H9 (cell line): ENCODE measurements at regions not wholly inside any gene's neighbourhood (a gene's known extent, or its start where the extent isn't known, plus 50 kb on each side); places are given as distances from the start of the nearest gene placed in this dataset.

Source experiments
- DNase-seq: peaks from one replicate; pipeline ENCODE4 v3.0.0-alpha.2; 2017
- H2AFZ ChIP-seq: one replicate; pipeline ENCODE4 v1.6.1; 2013; ENCODE audit warnings: mild to moderate bottlenecking, low read length, control low read depth, moderate library complexity
- H2AK5ac ChIP-seq: 2 replicates; pipeline ENCODE4 v1.6.1; 2013; ENCODE audit warnings: low read length, control low read depth, mixed read lengths; ENCODE audit not compliant: insufficient read length
- H2BK120ac ChIP-seq: one replicate; pipeline ENCODE4 v1.6.1; 2013; ENCODE audit warnings: low read depth, mild to moderate bottlenecking, low read length, control low read depth, inconsistent platforms; ENCODE audit not compliant: poor library complexity, severe bottlenecking
- H2BK12ac ChIP-seq: 2 replicates; pipeline ENCODE4 v1.6.1; 2013; ENCODE audit warnings: low read length, control low read depth, mixed read lengths, low read depth; ENCODE audit not compliant: insufficient read length
- H2BK15ac ChIP-seq: 2 replicates; pipeline ENCODE4 v1.6.1; 2013; ENCODE audit warnings: low read depth, low read length, control low read depth
- H2BK20ac ChIP-seq: one replicate; pipeline ENCODE4 v1.6.1; 2013; ENCODE audit warnings: low read depth, mild to moderate bottlenecking, low read length, control low read depth, inconsistent platforms; ENCODE audit not compliant: poor library complexity, severe bottlenecking
- H2BK5ac ChIP-seq: 2 replicates; pipeline ENCODE4 v1.6.1; 2013; ENCODE audit warnings: low read length, control low read depth, mixed read lengths; ENCODE audit not compliant: insufficient read length
- H3K14ac ChIP-seq: 2 replicates; pipeline ENCODE4 v1.6.1; 2013; ENCODE audit warnings: low read length, control low read depth; ENCODE audit not compliant: insufficient read depth
- H3K18ac ChIP-seq: 2 replicates; pipeline ENCODE4 v1.6.1; 2013; ENCODE audit warnings: low read depth, mild to moderate bottlenecking, mixed read lengths, low read length, control low read depth; ENCODE audit not compliant: insufficient read length
- H3K23ac ChIP-seq: 2 replicates; pipeline ENCODE4 v1.6.1; 2013; ENCODE audit warnings: low read length, control low read depth, mixed read lengths, low read depth; ENCODE audit not compliant: insufficient read length
- H3K23me2 ChIP-seq: 2 replicates; pipeline ENCODE4 v1.6.1; 2013; ENCODE audit warnings: low read depth, mild to moderate bottlenecking, mixed read lengths, low read length, control low read depth; ENCODE audit not compliant: insufficient read length, poor library complexity, severe bottlenecking
- H3K27ac ChIP-seq: 2 replicates; pipeline ENCODE4 v1.5.1; 2013; ENCODE audit warnings: low read length, control low read depth, mixed read lengths, low read depth; ENCODE audit not compliant: insufficient read length
- H3K27me3 ChIP-seq: 2 replicates; pipeline ENCODE4 v1.6.1; 2013; ENCODE audit warnings: low read length, control low read depth, inconsistent platforms; ENCODE audit not compliant: insufficient read depth
- H3K4ac ChIP-seq: 2 replicates; pipeline ENCODE4 v1.6.1; 2013; ENCODE audit warnings: low read depth, mild to moderate bottlenecking, control low read depth, inconsistent platforms, low read length, moderate library complexity
- H3K4me1 ChIP-seq: 2 replicates; pipeline ENCODE4 v1.6.1; 2013; ENCODE audit warnings: low read length, control low read depth, inconsistent platforms; ENCODE audit not compliant: insufficient read depth
- H3K4me2 ChIP-seq: 2 replicates; pipeline ENCODE4 v1.6.1; 2013; ENCODE audit warnings: low read length, control low read depth, mixed read lengths; ENCODE audit not compliant: insufficient read length, insufficient read depth
- H3K56ac ChIP-seq: 2 replicates; pipeline ENCODE4 v1.6.1; 2013; ENCODE audit warnings: low read depth, mild to moderate bottlenecking, mixed read lengths, low read length, control low read depth; ENCODE audit not compliant: insufficient read length
- H3K79me1 ChIP-seq: 2 replicates; pipeline ENCODE4 v1.6.1; 2013; ENCODE audit warnings: low read depth, mild to moderate bottlenecking, moderate library complexity, low read length, control low read depth, inconsistent platforms; ENCODE audit not compliant: insufficient read depth, poor library complexity, severe bottlenecking
- H3K79me2 ChIP-seq: 2 replicates; pipeline ENCODE4 v1.6.1; 2013; ENCODE audit warnings: low read length, control low read depth, inconsistent platforms; ENCODE audit not compliant: insufficient read depth
- H3K9ac ChIP-seq: 2 replicates; pipeline ENCODE4 v1.6.1; 2013; ENCODE audit warnings: low read length, control low read depth, mixed read lengths; ENCODE audit not compliant: insufficient read length; ENCODE audit errors: extremely low read depth
- H3K9me3 ChIP-seq: one replicate; pipeline ENCODE4 v1.6.1; 2013; ENCODE audit warnings: low read depth, low read length, inconsistent platforms; ENCODE audit not compliant: control insufficient read depth
- H3T11ph ChIP-seq: one replicate; pipeline ENCODE4 v1.6.1; 2013; ENCODE audit warnings: mild to moderate bottlenecking, low read length, control low read depth, inconsistent platforms
- H4K20me1 ChIP-seq: one replicate; pipeline ENCODE4 v1.6.1; 2013; ENCODE audit not compliant: control insufficient read depth, insufficient read length, insufficient read depth
- H4K5ac ChIP-seq: 2 replicates; pipeline ENCODE4 v1.6.1; 2013; ENCODE audit warnings: low read depth, mild to moderate bottlenecking, mixed read lengths, low read length, control low read depth; ENCODE audit not compliant: insufficient read length
- H4K8ac ChIP-seq: replicated peaks from 2 replicates; pipeline ENCODE4 v1.6.1; 2013; ENCODE audit warnings: low read length, control low read depth, mixed read lengths, low read depth; ENCODE audit not compliant: insufficient read length
- H4K91ac ChIP-seq: 2 replicates; pipeline ENCODE4 v1.6.1; 2013; ENCODE audit warnings: low read depth, mild to moderate bottlenecking, moderate library complexity, mixed read lengths, low read length, control low read depth; ENCODE audit not compliant: insufficient read length
- H3K27ac Mint-ChIP-seq, 3 experiments: 2 replicates in 2 of 3; 3 replicates in 1 of 3; pipeline ENCODE4 v1.8.0; 2020 to 2021; ENCODE audit warnings: mixed read lengths in 3 of 3, mild to moderate bottlenecking in 1 of 3, moderate library complexity in 1 of 3
- H3K27me3 Mint-ChIP-seq: 2 replicates; pipeline ENCODE4 v1.8.0; 2021; ENCODE audit warnings: low read depth, mild to moderate bottlenecking, moderate library complexity, mixed read lengths
- H3K36me3 Mint-ChIP-seq, 3 experiments: 2 replicates in 2 of 3; 3 replicates in 1 of 3; pipeline ENCODE4 v1.8.0; 2020 to 2021; ENCODE audit warnings: low read depth in 3 of 3, mixed read lengths in 3 of 3; ENCODE audit not compliant: insufficient read depth in 1 of 3
- H3K4me1 Mint-ChIP-seq, 2 experiments: 2 replicates each; pipeline ENCODE4 v1.8.0; 2020; ENCODE audit warnings: mixed read lengths in 2 of 2
- H3K4me3 Mint-ChIP-seq, 2 experiments: 2 replicates in 1 of 2; 3 replicates in 1 of 2; pipeline ENCODE4 v1.8.0; 2020 to 2021; ENCODE audit warnings: mild to moderate bottlenecking in 2 of 2, mixed read lengths in 2 of 2, moderate library complexity in 1 of 2
- H3K9me3 Mint-ChIP-seq, 2 experiments: 2 replicates in 1 of 2; 3 replicates in 1 of 2; pipeline ENCODE4 v1.8.0; 2020; ENCODE audit warnings: mild to moderate bottlenecking in 2 of 2, mixed read lengths in 2 of 2, moderate library complexity in 1 of 2
- WGBS: extraction: QIAGEN DNeasy Blood & Tissue Kit; methylation state at CpG from one replicate; pipeline ENCODE4 v1.1.7; 2013; ENCODE audit warnings: missing lambda C conversion rate, low lambda C conversion rate, mixed read lengths; ENCODE audit not compliant: insufficient read length; ENCODE audit errors: extremely low coverage; 5-methylcytosine and 5-hydroxymethylcytosine counted together
- TF ChIP-seq, protein P1 (sequence below): fragments of 200-600 bp; sonication (generic); conservative IDR thresholded peaks from 3 replicates; pipeline ENCODE4 v1.8.0; 2021; ENCODE audit warnings: antibody characterized with exemption, mild to moderate bottlenecking

DNA sequence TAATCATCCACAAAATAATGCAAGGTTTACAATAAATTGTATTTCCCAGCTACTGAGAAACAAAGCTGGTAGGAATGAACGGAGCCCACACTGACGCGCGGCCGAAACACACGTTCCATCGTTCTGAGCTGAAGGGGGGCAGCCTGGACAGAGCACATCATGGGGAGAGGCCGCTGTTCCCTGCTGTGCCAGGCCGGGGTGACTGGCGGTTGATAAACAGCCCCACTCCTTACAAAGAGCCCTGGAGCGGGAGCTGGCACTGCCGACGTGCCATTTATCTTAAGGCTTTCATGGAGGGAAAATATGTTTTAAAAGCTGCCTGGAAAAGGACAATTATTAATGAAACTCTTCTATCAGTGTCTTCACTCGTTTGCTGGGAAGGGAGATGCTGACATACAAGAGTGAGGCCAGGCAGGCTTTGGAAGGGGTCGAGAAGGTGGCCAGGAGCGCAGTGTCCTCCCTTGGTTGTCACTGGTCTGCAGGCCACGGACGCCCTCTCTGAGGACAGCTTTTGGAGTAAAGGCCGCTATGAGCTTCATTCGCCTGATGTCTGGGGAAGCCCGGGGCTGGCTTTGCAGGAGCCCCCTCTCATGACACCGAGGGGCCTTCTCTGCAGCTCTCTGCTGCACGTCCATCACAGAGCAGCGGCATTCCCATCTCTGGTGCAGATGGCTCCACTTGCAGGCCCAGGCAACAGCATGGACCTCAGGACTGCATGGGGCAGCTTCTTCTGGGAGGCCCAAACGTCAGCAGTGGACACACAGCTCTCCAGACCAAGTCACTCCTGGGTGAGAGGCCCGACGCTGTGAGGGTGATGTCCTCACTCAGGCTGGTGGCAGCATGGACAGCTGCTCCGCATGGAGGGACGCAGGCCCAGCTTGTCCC, 355.3 kb upstream of the SFSWAP start:
- DNase-seq, result no peak
- H3K27ac ChIP-seq, result no peak overlapping the region
- no peaks in the 10 kb centered on the region for H3K9me3 ChIP-seq
- 0 out of 4 replicates have a peak, but pooled peaks cover 0 to 4% of the 10 kb centered on the region in 2 experiments for H3K4me1 Mint-ChIP-seq
- H3K9me3 Mint-ChIP-seq, result peaks cover 2 to 3% of the 10 kb centered on the region in 2 experiments; a peak in 2 of 5 replicates
- no peaks in the 10 kb centered on the region for H3K79me2 ChIP-seq
- H3K4ac ChIP-seq, result no peak overlapping the region
- H3K56ac ChIP-seq, result no peak overlapping the region
- H3K27ac Mint-ChIP-seq, result no peak overlapping the region; a peak in 1 of 7 replicates
- no peaks in the 10 kb centered on the region for H4K20me1 ChIP-seq
- no peak overlapping the region for H2BK15ac ChIP-seq
- H4K91ac ChIP-seq, result no peak overlapping the region
- no peak overlapping the region for H3K9ac ChIP-seq
- no peak overlapping the region for H2BK5ac ChIP-seq
- H2BK120ac ChIP-seq, result no peak overlapping the region
- no peak overlapping the region for H4K5ac ChIP-seq
- TF ChIP-seq, protein P1, sequence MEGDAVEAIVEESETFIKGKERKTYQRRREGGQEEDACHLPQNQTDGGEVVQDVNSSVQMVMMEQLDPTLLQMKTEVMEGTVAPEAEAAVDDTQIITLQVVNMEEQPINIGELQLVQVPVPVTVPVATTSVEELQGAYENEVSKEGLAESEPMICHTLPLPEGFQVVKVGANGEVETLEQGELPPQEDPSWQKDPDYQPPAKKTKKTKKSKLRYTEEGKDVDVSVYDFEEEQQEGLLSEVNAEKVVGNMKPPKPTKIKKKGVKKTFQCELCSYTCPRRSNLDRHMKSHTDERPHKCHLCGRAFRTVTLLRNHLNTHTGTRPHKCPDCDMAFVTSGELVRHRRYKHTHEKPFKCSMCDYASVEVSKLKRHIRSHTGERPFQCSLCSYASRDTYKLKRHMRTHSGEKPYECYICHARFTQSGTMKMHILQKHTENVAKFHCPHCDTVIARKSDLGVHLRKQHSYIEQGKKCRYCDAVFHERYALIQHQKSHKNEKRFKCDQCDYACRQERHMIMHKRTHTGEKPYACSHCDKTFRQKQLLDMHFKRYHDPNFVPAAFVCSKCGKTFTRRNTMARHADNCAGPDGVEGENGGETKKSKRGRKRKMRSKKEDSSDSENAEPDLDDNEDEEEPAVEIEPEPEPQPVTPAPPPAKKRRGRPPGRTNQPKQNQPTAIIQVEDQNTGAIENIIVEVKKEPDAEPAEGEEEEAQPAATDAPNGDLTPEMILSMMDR, result no peak
- H2AFZ ChIP-seq, result no peak overlapping the region
- H3K4me3 Mint-ChIP-seq, result no peak overlapping the region
- no peak overlapping the region for H3K23ac ChIP-seq
- WGBS, result no CpG with 5 or more reads among the region's 29 CpGs
- H3K18ac ChIP-seq, result peak overlapping the region; percentile 21
- H3K27me3 Mint-ChIP-seq, result peaks cover 8% of the 10 kb centered on the region
- no peak overlapping the region for H2BK20ac ChIP-seq
- H3K27me3 ChIP-seq, result no peaks in the 10 kb centered on the region
- H3K4me1 ChIP-seq, result no peaks in the 10 kb centered on the region
- no peaks in the 10 kb centered on the region for H3K23me2 ChIP-seq
- no peaks in the 10 kb centered on the region for H3K36me3 Mint-ChIP-seq
- H3K79me1 ChIP-seq, result no peaks in the 10 kb centered on the region
- no peak overlapping the region for H2BK12ac ChIP-seq
- H3K4me2 ChIP-seq, result no peak overlapping the region
- no peak overlapping the region for H3T11ph ChIP-seq
- no peak overlapping the region for H3K14ac ChIP-seq
- H4K8ac ChIP-seq, result no peak overlapping the region
- no peak overlapping the region for H2AK5ac ChIP-seq
